Activated CD4-positive, alpha-beta memory T cell treated with anti-CD3 and anti-CD28 coated beads for 36 hours (primary cell): ENCODE measurements at regions not wholly inside any gene's neighbourhood (a gene's known extent, or its start where the extent isn't known, plus 50 kb on each side); places are given as distances from the start of the nearest gene placed in this dataset.

Experiments used
- CTCF ChIA-PET: fragments of 350-600 bp; sonication (Branson Sonifier 250); formaldehyde crosslinking; loops from one replicate; lab custom pipeline; 2021; ENCODE audit warnings: antibody characterized with exemption, inconsistent platforms; lab: Charles Lee
- POLR2A ChIA-PET: fragments of 350-600 bp; sonication (Branson Sonifier 250); formaldehyde crosslinking; loops from one replicate; lab custom pipeline; 2021; ENCODE audit warnings: antibody characterized with exemption; lab: Charles Lee
- DNase-seq: peaks from one replicate; pipeline ENCODE4 v3.0.0-alpha.2; 2020
- H3K27ac Mint-ChIP-seq: one replicate; pipeline ENCODE4 v1.8.0; 2021; ENCODE audit warnings: mixed read lengths
- H3K27me3 Mint-ChIP-seq: one replicate; pipeline ENCODE4 v1.8.0; 2021; ENCODE audit warnings: mixed read lengths
- H3K36me3 Mint-ChIP-seq: one replicate; pipeline ENCODE4 v1.8.0; 2021; ENCODE audit warnings: mixed read lengths
- H3K4me1 Mint-ChIP-seq: one replicate; pipeline ENCODE4 v1.8.0; 2021; ENCODE audit warnings: low read depth, mixed read lengths
- H3K4me3 Mint-ChIP-seq: one replicate; pipeline ENCODE4 v1.8.0; 2021; ENCODE audit warnings: mild to moderate bottlenecking, mixed read lengths
- H3K9me3 Mint-ChIP-seq: one replicate; pipeline ENCODE4 v1.8.0; 2021; ENCODE audit warnings: mixed read lengths
- intact Hi-C: fragments of 100-400 bp; cut with micrococcal nuclease; formaldehyde crosslinking; loops from one replicate; pipeline ENCODE4 v1.15.1; 2023

GRCh38 chr20:11783102-11783850 is 134.4 kb upstream of the BTBD3 start:
- ChIA-PET POLR2A (no interaction called here), CTCF (no interaction called here)
- H3K27ac Mint-ChIP-seq, result no peak overlapping the region
- H3K27me3 Mint-ChIP-seq, result no peaks in the 10 kb centered on the region
- H3K4me1 Mint-ChIP-seq, result no peaks in the 10 kb centered on the region
- peaks cover 8% of the 10 kb centered on the region for H3K9me3 Mint-ChIP-seq
- intact Hi-C loops, result no loop called here
- no peak overlapping the region for H3K4me3 Mint-ChIP-seq
- DNase-seq, result no peak
- no peaks in the 10 kb centered on the region for H3K36me3 Mint-ChIP-seq

- intact Hi-C loops, result no loop called here
- Mint-ChIP-seq H3K36me3 (no peaks in the 10 kb centered on the region), H3K4me3 (no peak overlapping the region), H3K4me1 (no peaks in the 10 kb centered on the region), H3K27ac (no peak overlapping the region), H3K27me3 (no peaks in the 10 kb centered on the region), H3K9me3 (peaks cover 5% of the 10 kb centered on the region)
- ChIA-PET CTCF (no interaction called here), POLR2A (no interaction called here)
- DNase-seq, result no peak
Observed at GRCh38 chr20:11785885-11786507, 131.7 kb upstream of the BTBD3 start.

- Mint-ChIP-seq H3K27ac (no peak overlapping the region), H3K4me3 (no peak overlapping the region), H3K27me3 (no peaks in the 10 kb centered on the region), H3K4me1 (no peaks in the 10 kb centered on the region), H3K36me3 (no peaks in the 10 kb centered on the region), H3K9me3 (peaks cover 8% of the 10 kb centered on the region)
- DNase-seq, result no peak
- ChIA-PET POLR2A (no interaction called here), CTCF (no interaction called here)
- intact Hi-C loops, result no loop called here
Observed at GRCh38 chr20:11790046-11790445, 127.6 kb upstream of the BTBD3 start.

GRCh38 chr20:11791316-11791715 is 126.4 kb upstream of the BTBD3 start:
- Mint-ChIP-seq H3K4me1 (no peaks in the 10 kb centered on the region), H3K27me3 (no peaks in the 10 kb centered on the region), H3K36me3 (no peaks in the 10 kb centered on the region), H3K4me3 (no peak overlapping the region), H3K9me3 (peaks cover 8% of the 10 kb centered on the region), H3K27ac (no peak overlapping the region)
- DNase-seq, result no peak
- ChIA-PET CTCF (no interaction called here), POLR2A (no interaction called here)
- intact Hi-C loops, result no loop called here

- H3K9me3 Mint-ChIP-seq, result peaks cover 8% of the 10 kb centered on the region
- ChIA-PET POLR2A (no interaction called here), CTCF (no interaction called here)
- H3K27ac Mint-ChIP-seq, result no peak overlapping the region
- intact Hi-C loops, result no loop called here
- H3K4me3 Mint-ChIP-seq, result no peak overlapping the region
- no peaks in the 10 kb centered on the region for H3K36me3 Mint-ChIP-seq
- DNase-seq, result no peak
- H3K27me3 Mint-ChIP-seq, result no peaks in the 10 kb centered on the region
- H3K4me1 Mint-ChIP-seq, result no peaks in the 10 kb centered on the region
Observed at GRCh38 chr20:11791835-11792567, 125.7 kb upstream of the BTBD3 start.

GRCh38 chr20:11792568-11792953 is 125.1 kb upstream of the BTBD3 start:
- H3K36me3 Mint-ChIP-seq, result no peaks in the 10 kb centered on the region
- H3K4me1 Mint-ChIP-seq, result no peaks in the 10 kb centered on the region
- intact Hi-C loops, result no loop called here
- H3K9me3 Mint-ChIP-seq, result peaks cover 8% of the 10 kb centered on the region
- DNase-seq, result no peak
- POLR2A ChIA-PET, result no interaction called here
- CTCF ChIA-PET, result no interaction called here
- no peak overlapping the region for H3K27ac Mint-ChIP-seq
- H3K4me3 Mint-ChIP-seq, result no peak overlapping the region
- no peaks in the 10 kb centered on the region for H3K27me3 Mint-ChIP-seq

- no peaks in the 10 kb centered on the region for H3K4me1 Mint-ChIP-seq
- DNase-seq, result no peak
- no peak overlapping the region for H3K4me3 Mint-ChIP-seq
- ChIA-PET CTCF (no interaction called here), POLR2A (no interaction called here)
- H3K27me3 Mint-ChIP-seq, result no peaks in the 10 kb centered on the region
- intact Hi-C loops, result no loop called here
- no peak overlapping the region for H3K27ac Mint-ChIP-seq
- peaks cover 8% of the 10 kb centered on the region for H3K9me3 Mint-ChIP-seq
- no peaks in the 10 kb centered on the region for H3K36me3 Mint-ChIP-seq
Observed at GRCh38 chr20:11794525-11794924, 123.2 kb upstream of the BTBD3 start.

GRCh38 chr20:11795071-11795615 is 122.5 kb upstream of the BTBD3 start:
- intact Hi-C loops, result no loop called here
- Mint-ChIP-seq H3K27me3 (no peaks in the 10 kb centered on the region), H3K4me1 (no peaks in the 10 kb centered on the region), H3K27ac (no peak overlapping the region), H3K4me3 (no peak overlapping the region), H3K36me3 (no peaks in the 10 kb centered on the region), H3K9me3 (peaks cover 8% of the 10 kb centered on the region)
- no peak for DNase-seq
- POLR2A ChIA-PET, result no interaction called here
- CTCF ChIA-PET, result no interaction called here

- intact Hi-C loops, result no loop called here
- DNase-seq, result no peak
- H3K27ac Mint-ChIP-seq, result no peak overlapping the region
- no peaks in the 10 kb centered on the region for H3K27me3 Mint-ChIP-seq
- H3K4me3 Mint-ChIP-seq, result no peak overlapping the region
- H3K9me3 Mint-ChIP-seq, result peaks cover 8% of the 10 kb centered on the region
- ChIA-PET CTCF (no interaction called here), POLR2A (interaction anchor here (0.6 kb wide), 1 partner anchor 97 kb away, joined by 3 read pairs; no protein-coding TSS in a partner anchor)
- H3K4me1 Mint-ChIP-seq, result no peaks in the 10 kb centered on the region
- no peaks in the 10 kb centered on the region for H3K36me3 Mint-ChIP-seq
Observed at GRCh38 chr20:11796026-11796425, 121.7 kb upstream of the BTBD3 start.

GRCh38 chr20:11797156-11797555 is 120.5 kb upstream of the BTBD3 start:
- intact Hi-C loops, result no loop called here
- ChIA-PET CTCF (no interaction called here), POLR2A (no interaction called here)
- Mint-ChIP-seq H3K4me1 (no peaks in the 10 kb centered on the region), H3K9me3 (peaks cover 7% of the 10 kb centered on the region), H3K4me3 (no peak overlapping the region), H3K36me3 (no peaks in the 10 kb centered on the region), H3K27me3 (no peaks in the 10 kb centered on the region), H3K27ac (no peak overlapping the region)
- DNase-seq, result no peak

- Mint-ChIP-seq H3K4me3 (no peak overlapping the region), H3K27me3 (no peaks in the 10 kb centered on the region), H3K9me3 (peaks cover 5% of the 10 kb centered on the region), H3K36me3 (no peaks in the 10 kb centered on the region), H3K27ac (no peak overlapping the region), H3K4me1 (no peaks in the 10 kb centered on the region)
- DNase-seq, result no peak
- intact Hi-C loops, result no loop called here
- ChIA-PET POLR2A (no interaction called here), CTCF (no interaction called here)
Observed at GRCh38 chr20:11799281-11799684, 118.4 kb upstream of the BTBD3 start.
